A549 (cell line): ENCODE measurements at regions not wholly inside any gene's neighbourhood (a gene's known extent, or its start where the extent isn't known, plus 50 kb on each side); places are given as distances from the start of the nearest gene placed in this dataset.

Experiments
- CTCF ChIP-seq: fragments of >200 bp; sonication (Bioruptor Twin); formaldehyde crosslinking; IDR thresholded peaks from 3 replicates; pipeline ENCODE4 v1.5.1; 2016
- EHF ChIP-seq: fragments of 250-450 bp; sonication (Bioruptor Pico); IDR thresholded peaks from 2 replicates; pipeline ENCODE4 v1.5.0; 2020; ENCODE audit warnings: mild to moderate bottlenecking
- EP300 ChIP-seq, 2 experiments: fragments of >200 bp; sonication (Bioruptor Twin); formaldehyde crosslinking; IDR thresholded peaks; 2 replicates in 1 of 2; 3 replicates in 1 of 2; pipeline ENCODE4 v1.6.1; 2016 to 2017
- HOXB13 ChIP-seq: fragments of 250-450 bp; sonication (Bioruptor Pico); IDR thresholded peaks from 2 replicates; pipeline ENCODE4 v1.5.0; 2020; ENCODE audit warnings: low read depth, mild to moderate bottlenecking, moderate library complexity
- KDM1A ChIP-seq: fragments of 200-600 bp; sonication (generic); IDR thresholded peaks from 2 replicates; pipeline ENCODE4 v1.6.1; 2016; ENCODE audit warnings: low read depth, mild to moderate bottlenecking
- MYC ChIP-seq: IDR thresholded peaks from 2 replicates; pipeline ENCODE4 v1.6.1; 2012; ENCODE audit warnings: mild to moderate bottlenecking, inconsistent platforms, low read length, improper control_type of control experiment, borderline replicate concordance
- NPAS2 ChIP-seq: fragments of 250-450 bp; sonication (Bioruptor Pico); IDR thresholded peaks from 2 replicates; pipeline ENCODE4 v1.8.0; 2022; ENCODE audit warnings: mild to moderate bottlenecking, moderate library complexity, borderline replicate concordance
- POLR2A ChIP-seq: IDR thresholded peaks from 2 replicates; pipeline ENCODE4 v1.6.1; 2012; ENCODE audit warnings: mild to moderate bottlenecking, low read length
- RAD21 ChIP-seq, 2 experiments: fragments of >200 bp in 1 of 2; sonication (Bioruptor Twin) in 1 of 2; formaldehyde crosslinking in 1 of 2; IDR thresholded peaks in 1 of 2; conservative IDR thresholded peaks in 1 of 2; 2 replicates in 1 of 2; 3 replicates in 1 of 2; pipeline ENCODE4 v1.6.1; 2012 to 2018; ENCODE audit warnings: inconsistent platforms in 1 of 2
- RARB ChIP-seq: fragments of 250-450 bp; sonication (Bioruptor Pico); IDR thresholded peaks from 2 replicates; pipeline ENCODE4 v1.8.0; 2021; ENCODE audit warnings: mild to moderate bottlenecking, moderate library complexity
- REST ChIP-seq: fragments of 200-600 bp; sonication (generic); IDR thresholded peaks from 2 replicates; pipeline ENCODE4 v1.6.1; 2016; ENCODE audit warnings: antibody characterized with exemption, mild to moderate bottlenecking, moderate library complexity
- ZSCAN20 ChIP-seq: fragments of 250-450 bp; sonication (Bioruptor Pico); IDR thresholded peaks from 2 replicates; pipeline ENCODE4 v1.8.0; 2022; ENCODE audit warnings: mild to moderate bottlenecking, moderate library complexity
- TF ChIP-seq, protein P1 (sequence below): fragments of 150-350 bp; IDR thresholded peaks from 2 replicates; pipeline ENCODE4 v1.6.1; 2014; ENCODE audit warnings: low read depth, mild to moderate bottlenecking, low read length

DNA sequence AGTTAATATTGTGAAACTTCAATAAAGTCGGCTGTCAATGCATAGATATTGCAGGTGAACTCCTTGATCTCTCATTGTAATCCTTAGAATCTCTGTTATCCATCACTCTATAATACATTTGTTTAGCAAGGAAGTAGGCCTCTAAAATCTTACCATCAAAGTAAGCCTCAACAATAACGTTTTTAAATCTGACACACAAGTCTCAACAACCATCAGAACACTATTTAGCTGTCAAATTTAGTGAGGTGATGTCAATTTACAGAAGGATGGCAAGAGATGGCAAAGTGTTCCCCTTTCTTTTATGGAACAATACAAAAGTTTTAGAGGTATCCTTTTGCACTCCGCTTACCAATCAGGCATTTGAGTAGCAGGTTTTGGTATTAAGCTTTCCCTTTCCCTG lies 67.6 kb downstream of the RWDD3 start:
- TF ChIP-seq EP300 (IDR thresholded peaks at IDR 0.05) (no peak), POLR2A (no peak), MYC (no peak), KDM1A (no peak), REST (no peak), RAD21 (conservative IDR thresholded peaks at IDR 0.05 in 1 of 2, IDR thresholded peaks at IDR 0.05 in 1 of 2) (no peak), ZSCAN20 (CRISPR knock-in tag) (no peak), EHF (CRISPR knock-in tag) (no peak), CTCF (no peak), RARB (CRISPR knock-in tag) (no peak), HOXB13 (CRISPR knock-in tag) (no peak), NPAS2 (no peak)
- TF ChIP-seq, protein P1, sequence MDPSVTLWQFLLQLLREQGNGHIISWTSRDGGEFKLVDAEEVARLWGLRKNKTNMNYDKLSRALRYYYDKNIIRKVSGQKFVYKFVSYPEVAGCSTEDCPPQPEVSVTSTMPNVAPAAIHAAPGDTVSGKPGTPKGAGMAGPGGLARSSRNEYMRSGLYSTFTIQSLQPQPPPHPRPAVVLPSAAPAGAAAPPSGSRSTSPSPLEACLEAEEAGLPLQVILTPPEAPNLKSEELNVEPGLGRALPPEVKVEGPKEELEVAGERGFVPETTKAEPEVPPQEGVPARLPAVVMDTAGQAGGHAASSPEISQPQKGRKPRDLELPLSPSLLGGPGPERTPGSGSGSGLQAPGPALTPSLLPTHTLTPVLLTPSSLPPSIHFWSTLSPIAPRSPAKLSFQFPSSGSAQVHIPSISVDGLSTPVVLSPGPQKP, result no peak
